K562 (cell line): ENCODE measurements at regions not wholly inside any gene's neighbourhood (a gene's known extent, or its start where the extent isn't known, plus 50 kb on each side); places are given as distances from the start of the nearest gene placed in this dataset.

ENCODE experiments used
- CHD7 ChIP-seq: fragments of 200-600 bp; sonication (generic); IDR thresholded peaks from one replicate; pipeline ENCODE4 v1.6.1; 2012; ENCODE audit warnings: mild to moderate bottlenecking, low read depth, low read length, inconsistent platforms
- CTCF ChIP-seq, 3 experiments: IDR thresholded peaks in 2 of 3; conservative IDR thresholded peaks in 1 of 3; 2 replicates each; pipeline ENCODE4 v1.5.1; 2011 to 2012; ENCODE audit warnings: low read length in 3 of 3, mild to moderate bottlenecking in 3 of 3, control low read depth in 2 of 3, improper control_type of control experiment in 1 of 3, inconsistent platforms in 1 of 3, low read depth in 1 of 3, mixed read lengths in 1 of 3, moderate library complexity in 1 of 3; ENCODE audit not compliant: insufficient read depth in 2 of 3
- ZKSCAN1 ChIP-seq: fragments of 150-350 bp; IDR thresholded peaks from 2 replicates; pipeline ENCODE4 v1.6.1; 2016; ENCODE audit warnings: low read depth, low read length

- TF ChIP-seq ZKSCAN1 (no peak), CTCF (IDR thresholded peaks at IDR 0.05 in 2 of 3, conservative IDR thresholded peaks at IDR 0.05 in 1 of 3; ENCODE audit: insufficient read depth in 2 of 3, low read depth in 1 of 3, low read length in 3 of 3) (no peak), CHD7 (no peak)
Observed at GRCh38 chr11:22976146-22976545, 115.9 kb upstream of the CCDC179 start.
